ENCODE measurements at regions not wholly inside any gene's neighbourhood (a gene's known extent, or its start where the extent isn't known, plus 50 kb on each side); places are given as distances from the start of the nearest gene placed in this dataset.

DNA sequence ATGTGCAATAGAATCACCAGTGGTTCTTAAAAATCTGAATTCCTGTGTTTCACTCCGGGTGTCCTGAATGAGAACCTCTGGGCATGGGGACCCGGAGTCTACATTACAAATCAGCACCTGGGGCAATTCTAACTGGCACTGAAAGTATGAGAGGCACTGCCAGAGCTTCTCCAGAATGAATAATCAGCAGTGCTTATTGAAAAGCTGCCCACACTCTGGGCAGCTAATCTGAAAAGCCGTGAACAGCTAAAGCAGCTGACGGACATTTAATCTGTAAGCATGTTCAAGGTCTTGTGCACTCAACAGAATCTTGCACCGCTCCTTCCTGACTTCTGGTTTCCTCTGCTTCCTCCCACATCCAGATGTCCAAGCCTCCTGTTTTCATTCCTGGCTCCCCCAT is 113.3 kb upstream of the KIF5B start:
- no peak for DNase-seq (ENCODE audit: low spot score)

DNA sequence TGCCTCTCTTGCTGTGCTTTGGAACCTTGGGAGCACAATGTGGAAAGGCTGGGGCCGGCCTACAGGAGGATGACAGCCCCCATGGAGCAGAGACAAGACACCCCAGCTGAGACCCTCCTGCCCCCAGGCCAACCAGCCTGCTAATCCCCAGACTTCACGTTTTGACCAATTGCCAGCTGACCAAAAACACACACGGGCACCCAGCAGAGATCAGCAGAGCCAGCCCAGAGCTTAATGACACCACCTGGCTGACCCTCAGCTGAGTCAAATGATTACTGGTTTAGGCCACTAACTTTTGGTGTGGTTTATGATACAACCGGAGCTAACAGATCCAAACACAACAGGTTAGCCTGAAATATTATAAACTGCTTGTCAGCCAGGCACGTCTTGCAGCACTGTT is 111.2 kb upstream of the KIF5B start:
- DNase-seq (ENCODE audit: low spot score) = no peak

DNA sequence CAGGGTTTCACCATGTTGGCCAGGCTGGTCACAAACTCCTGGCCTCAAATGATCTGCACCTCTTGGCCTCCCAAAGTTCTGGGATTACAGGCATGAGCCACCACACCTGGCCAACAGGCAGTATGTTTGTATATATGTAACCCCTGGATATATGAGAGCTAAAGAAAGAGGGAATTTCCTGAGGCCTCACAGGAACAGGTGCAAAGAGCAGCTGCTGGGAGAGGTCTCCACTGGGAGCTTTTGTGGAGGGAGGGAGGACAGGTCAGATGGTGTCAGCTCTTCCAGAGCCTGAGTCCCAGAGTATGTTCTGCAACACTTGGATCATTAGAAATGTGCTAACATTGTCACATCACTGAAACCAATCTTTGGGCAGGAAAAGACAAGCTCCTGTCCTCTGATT is 110.1 kb upstream of the KIF5B start:
- no peak for DNase-seq (ENCODE audit: low spot score)

DNA sequence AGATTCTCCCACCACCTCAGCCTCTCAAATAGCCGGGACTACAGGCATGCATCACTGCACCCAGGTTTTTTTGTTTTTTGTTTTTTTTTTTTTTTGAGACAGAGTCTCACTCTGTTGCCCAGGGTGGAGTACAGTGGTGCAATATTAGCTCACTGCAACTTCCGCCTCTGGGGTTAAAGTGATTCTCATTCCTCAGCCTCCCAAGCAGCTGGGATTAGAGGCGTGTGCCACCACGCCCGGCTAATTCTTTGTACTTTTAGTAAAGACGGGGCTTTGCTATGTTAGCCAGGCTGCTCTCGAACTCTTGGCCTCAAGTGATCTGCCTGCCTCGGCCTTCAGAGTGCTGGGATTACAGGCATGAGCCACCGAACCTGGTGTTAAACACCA is 107.5 kb upstream of the KIF5B start:
- no peak for DNase-seq (ENCODE audit: low spot score)

DNA sequence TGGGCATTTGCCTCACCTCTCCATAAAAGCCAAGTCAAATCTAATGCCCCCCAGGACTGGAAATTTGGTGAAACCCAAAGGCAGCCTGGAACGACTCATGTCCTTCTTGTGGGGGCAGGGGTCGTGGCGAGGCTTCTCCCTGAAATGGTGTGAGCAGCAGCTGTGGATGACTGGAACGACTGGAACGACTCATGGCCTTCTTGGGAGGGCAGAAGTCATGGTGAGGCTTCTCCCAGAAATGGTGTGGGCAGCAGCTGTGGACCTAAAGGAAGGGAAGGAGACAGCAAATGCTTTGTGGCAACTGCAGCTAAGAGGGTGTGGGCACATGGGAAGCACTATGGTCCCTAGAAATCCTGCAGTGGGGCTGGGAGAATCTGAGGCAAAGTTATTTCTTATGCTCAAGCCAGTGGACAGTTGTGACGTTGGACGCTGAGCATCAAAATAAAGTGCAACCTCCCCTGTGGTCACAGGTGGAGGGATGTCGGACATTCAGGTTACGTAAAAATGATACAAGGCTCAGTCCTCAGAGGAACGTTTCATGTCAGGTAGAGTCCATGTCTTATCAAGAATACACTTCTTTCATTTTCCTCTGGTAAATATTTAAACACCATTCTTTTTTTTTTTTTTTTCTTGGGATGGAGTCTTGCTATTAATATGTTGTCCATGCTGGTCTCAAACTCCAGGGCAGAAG is 107.0 kb upstream of the KIF5B start:
- DNase-seq (ENCODE audit: low spot score) = no peak

DNA sequence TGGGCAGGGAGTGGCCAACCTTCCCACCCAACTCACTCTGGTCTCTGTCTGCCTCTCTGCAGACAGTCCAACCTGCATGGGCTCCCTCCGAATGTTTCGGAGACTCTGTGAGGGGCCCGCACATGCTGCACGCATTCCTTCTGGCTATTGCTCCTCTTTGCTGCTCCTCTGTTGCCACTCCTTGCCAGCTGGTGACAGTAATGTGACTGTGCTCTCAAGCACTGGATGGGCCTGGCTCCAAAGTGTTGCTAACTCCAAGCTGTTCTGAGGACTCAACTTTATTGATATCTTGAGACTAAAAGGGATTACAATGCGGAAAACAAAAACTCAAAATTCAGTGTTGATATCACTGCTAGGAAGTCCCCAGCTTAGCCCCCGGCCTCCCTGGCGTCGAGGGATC is 105.4 kb upstream of the KIF5B start:
- DNase-seq (ENCODE audit: low spot score) = no peak

DNA sequence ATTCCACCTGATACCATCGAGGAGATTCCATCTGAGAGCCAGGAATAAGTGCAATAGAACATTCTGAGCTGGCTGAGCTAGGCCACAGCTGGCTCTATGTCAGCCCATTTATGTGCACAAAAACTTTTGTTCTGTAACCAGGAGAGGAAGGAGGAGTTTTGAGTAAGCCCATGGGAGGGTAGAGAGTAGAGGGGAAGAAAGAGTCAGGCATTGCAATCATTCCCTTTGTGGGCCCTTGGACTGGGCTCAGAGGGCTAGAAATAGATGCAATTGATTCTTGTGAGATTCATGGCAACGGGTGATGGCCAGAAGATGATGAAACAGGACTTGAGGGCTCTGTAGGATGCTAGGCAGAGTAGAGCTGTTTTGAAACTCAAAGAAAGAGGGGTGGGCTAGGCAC is 104.6 kb upstream of the KIF5B start:
- no peak for DNase-seq (ENCODE audit: low spot score)

DNA sequence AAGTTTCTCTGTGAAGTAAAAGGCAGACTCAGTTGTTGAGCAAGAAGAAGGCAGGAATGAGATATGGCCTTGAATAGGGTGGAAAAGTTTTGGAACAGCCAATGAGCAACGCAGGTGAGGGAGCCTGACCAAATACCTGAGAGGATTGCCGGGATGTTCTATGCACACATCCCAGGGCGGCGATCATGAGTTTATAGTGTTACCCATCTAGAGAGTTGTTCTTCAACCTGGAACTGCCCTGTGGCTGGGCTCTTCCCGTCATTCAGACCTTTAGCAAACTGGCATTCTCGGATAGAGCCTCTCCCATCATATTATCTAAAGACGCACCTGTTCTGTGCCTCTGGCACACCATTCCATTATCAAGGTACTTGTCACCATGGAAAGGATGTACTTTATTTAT is 103.0 kb upstream of the KIF5B start:
- no peak for DNase-seq (ENCODE audit: low spot score)

DNA sequence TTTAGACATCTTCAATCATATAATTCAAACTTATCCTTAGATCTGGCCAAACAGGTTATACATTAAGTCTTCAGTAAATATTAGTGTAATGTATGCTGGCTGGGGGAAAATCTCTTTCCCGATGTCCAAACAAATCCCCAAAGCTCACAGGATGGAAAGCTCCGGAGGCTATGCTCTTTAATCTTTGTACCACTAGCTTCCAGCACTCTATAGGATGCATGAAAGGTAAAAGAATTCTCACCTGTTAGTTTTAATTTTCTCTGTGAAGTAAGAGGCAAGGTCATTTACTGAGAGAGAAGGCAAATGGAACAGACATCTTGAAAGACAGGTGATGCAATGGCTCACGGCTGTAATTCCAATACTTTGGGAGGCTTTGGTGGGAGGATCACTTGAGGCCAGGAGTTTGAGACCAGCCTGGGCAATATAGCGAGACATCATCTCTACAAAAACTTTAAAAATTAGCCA is 99.8 kb upstream of the KIF5B start:
- no peak for DNase-seq (ENCODE audit: low spot score)

DNA sequence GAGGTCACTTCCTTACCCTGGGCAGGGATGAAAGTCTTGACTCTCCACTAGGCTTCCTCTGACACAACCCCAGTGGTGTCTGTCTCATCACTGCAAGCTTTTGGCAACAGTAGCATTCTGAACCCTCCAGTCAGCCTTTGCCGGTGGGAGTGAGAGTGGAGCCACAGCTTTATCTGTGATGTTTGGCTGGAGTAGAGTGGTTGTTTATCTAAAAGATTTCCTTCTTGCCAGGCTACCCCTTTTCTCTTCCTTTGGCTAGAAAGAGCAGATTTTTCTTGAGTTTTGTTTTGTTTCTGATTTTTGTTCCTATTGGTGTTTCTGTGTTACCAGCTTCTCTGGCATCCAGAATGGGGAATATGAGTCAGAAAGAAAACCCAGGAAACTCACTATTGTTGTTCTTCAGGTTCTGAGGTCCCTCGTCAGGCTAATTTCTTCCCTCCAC is 98.9 kb upstream of the KIF5B start:
- DNase-seq (ENCODE audit: low spot score) = no peak

DNA sequence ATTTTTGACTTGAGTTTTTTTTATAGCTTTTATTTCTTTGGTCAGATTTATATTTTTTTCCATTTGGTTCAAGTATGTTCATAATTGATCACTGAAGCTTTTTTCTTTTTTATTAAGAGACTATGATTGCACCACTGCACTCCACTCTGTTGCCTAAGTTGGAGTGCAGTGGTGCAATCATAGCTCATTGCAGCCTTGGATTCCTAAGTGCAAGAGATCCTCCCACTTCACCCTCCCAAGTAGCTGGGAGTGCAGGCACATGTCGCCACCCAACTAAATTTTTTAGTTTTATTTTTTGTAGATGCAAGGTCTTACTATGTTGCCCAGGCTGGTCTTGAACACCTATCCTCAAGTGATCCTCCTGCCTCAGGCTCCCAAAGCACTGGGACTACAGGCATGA is 97.7 kb upstream of the KIF5B start:
- no peak for DNase-seq (ENCODE audit: low spot score)

DNA sequence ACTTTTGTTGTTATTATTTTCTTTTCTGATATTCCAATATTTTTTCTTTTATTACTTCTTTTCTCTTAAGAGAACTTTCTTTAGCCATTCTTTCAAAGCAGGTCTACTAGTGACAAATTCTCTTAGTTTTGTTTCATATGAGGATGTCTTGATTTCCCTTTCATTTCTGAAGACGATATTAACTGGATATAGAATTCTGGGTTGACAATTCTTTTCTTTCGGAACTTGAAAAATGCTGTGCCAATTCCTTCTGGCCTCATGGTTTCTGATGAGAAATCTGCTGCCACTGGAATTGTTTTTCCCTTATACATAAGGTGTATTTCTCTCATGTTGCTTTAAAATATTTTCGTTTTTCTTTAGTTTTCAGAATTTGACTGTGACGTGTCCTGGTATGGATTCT is 97.0 kb upstream of the KIF5B start:
- no peak for DNase-seq (ENCODE audit: low spot score)

DNA sequence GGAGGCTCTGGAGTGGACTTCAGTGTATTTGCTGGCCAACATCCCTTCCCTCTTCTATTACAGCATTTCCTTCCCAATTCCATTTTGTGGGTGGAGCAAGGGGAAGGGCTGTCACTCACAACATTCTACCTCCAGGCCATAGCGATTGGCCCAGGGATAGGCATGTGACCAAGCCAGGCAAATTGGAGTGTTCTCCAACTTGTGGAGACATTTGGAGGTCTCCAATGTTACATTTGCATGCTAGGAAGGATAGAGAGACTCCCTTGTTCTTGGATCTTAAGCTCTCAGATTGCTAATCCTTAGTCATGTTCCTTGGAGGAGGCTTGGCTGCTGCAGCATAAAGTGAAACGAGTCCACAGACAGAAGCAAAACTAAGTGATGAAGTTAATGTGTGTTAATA is 95.6 kb upstream of the KIF5B start:
- no peak for DNase-seq (ENCODE audit: low spot score)

DNA sequence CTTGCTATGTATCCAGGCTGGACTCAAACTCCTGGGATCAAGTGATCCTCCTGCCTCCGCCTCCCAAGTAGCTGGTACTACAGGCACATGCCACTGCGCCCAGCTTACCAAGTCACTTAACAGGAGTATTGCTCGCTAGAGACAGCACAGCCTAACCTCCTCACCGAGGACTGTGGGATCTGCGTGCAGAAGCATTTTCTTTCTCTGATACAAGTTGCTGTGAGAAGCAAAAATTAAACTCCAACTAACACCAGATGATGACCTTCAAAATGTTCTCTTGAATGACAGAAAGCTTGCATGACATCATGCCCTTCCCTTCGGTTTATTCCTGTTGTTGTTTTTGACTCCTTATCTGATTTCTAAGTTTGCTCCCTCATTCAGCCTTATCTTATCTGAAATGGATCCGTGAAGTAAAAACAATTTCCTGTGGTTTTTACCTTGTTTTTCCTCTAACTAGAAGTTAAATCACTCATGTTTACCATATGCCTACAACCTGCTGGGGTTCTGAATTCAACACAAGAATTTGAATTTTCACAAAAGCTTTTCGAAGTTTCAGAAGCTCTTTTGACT is 94.4 kb upstream of the KIF5B start:
- DNase-seq (ENCODE audit: low spot score) = no peak

DNA sequence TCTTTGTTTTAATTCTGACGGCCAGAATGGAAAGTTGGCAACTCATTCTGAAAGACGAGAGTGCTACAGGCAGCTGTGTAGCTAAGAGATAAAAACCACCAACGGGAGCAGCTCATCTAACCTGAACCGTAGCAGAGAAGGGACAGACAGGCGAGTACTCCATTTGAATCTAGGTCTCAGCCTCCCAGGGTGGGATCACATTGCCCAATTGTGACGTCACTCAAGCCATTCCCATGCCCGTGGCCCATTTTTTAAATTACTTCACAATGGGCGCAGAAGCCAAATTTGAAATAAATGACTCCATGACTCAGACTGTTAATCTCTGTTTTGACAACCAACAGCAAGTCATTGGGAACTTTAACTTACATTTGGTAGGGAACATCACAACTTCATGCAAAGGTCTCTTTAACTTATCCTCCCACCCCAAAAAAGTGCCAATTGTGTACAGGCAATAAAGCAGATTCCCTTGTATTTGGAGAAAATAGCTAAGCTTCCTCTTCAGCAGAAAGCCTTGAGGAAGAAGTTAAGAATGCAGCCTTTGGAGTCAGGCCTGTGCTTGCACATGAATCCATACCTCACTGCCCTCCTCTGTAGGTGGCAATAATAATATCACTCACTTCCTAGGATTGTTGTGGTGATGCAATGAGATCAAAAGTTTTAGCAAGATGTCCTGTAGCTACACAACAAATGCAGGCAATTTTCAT is 93.2 kb upstream of the KIF5B start:
- DNase-seq (ENCODE audit: low spot score) = no peak

DNA sequence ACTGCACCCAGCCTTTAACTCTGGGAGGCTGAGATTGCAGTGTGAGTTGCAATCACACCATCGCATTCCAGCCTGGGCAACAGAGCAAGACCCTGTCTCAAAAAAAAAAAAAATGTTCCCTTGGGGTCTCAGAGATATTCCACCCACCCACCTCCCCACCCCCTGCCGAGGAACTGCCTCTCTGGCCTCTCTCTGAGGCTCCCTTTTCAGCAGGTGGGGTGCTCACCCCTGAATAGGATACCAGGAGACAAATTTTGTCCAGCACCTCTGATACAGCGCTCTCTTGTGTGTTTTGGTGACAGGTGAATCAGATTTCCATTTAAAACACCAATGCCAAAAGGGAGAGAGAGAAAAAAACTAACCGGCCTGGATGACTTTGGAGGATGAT is 92.6 kb upstream of the KIF5B start:
- DNase-seq (ENCODE audit: low spot score) = no peak

DNA sequence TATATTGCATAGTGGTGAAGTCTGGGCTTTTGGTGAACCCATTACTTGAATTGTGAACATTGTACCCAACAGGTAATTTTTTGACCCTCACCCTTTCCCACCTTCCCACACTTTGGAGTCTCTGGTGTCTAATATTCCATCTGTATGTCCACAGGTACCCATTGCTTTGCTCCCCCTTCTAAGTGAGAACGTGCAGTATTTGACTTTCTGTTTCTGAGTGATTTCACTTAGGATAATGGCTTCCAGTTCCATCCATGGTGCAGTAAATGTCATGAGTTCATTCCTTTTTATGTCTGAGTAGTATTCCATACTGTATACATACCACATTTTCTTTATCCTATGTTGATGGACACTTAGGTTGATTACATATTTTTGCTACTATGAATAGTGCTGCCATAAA is 91.5 kb upstream of the KIF5B start:
- no peak for DNase-seq (ENCODE audit: low spot score)

DNA sequence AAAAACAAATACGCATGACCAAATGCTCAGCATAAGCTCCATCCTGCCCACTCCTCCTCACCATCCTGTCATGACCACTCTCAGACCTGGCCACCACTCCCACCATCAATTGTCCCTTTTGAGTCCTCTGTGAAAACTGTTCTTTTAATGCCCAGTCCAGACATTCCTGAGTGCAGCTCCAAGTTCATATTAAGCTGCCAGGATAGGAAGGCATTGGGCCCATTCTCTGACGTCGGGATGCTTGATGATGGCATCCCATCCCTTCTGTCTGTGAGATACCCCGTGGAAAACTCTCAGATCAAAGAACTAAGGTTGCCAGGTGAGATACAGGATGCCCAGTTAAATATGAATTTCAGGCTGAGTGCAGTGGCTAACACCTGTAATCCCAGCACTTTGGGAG is 89.9 kb upstream of the KIF5B start:
- no peak for DNase-seq (ENCODE audit: low spot score)

DNA sequence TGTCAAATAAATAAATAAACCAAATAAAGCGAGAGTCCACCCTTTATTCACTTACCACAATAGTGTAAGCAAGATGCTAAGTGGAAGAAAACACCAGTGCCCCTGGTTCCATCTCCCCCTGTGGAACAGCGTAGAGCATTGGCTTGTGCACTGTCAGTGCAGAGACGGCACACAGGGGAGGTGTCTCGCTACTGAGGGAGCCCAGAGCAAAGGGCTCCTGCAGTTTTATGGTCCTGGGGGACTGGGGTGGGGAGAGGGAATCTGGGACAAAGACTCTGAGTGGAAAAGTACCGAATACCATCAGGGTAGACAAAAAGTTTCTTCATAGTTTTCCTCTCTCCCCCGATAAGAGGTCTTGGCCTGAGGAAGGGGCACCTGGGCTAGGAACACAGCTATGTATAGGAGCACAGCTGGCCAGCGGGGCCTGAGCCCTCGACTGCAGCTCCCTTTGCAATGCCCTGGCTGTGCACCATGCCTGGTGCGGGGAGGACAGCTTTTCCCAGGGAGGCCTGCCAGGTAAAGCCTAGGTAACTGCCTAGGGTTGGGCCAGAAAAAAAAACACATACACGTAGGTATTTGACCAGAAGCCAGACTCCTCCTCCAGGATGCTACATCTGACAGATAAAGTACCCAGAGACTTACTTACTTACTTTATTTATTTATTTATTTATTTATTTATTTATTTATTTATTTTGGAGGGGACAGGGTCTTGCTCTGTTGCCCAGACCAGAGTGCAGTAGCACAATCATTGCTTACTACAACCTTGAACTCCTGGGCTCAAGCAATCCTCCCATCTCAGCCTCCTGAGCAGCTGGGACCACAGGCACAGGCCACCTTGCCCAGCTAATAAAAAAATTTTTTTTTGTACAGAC is 88.8 kb upstream of the KIF5B start:
- DNase-seq (ENCODE audit: low spot score) = no peak

DNA sequence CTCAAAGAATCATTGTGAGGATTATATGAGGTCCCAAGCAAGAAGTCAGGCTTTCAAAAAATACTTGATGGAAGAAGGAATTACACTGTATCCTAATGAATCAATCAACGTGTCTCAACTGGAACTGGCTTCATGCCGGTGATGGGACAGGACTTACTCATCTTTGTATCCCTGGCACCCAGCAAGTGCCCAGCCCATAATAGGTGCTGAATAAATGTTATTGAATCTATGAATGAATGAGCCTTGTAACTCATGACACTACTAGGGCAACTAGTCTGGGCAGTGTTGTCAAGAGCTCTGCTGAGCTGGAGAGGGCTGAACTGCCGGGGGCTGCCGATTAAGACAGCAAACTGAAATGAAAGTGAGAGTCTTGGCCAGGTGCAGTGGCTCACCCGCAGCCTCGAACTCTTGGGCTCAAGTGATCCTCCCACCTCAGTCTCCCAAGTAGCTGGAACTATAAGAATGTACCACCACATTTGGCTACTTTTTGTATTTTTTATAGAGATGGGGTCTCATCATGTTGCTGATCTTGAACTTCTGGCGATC is 87.2 kb upstream of the KIF5B start:
- DNase-seq (ENCODE audit: low spot score) = no peak

DNA sequence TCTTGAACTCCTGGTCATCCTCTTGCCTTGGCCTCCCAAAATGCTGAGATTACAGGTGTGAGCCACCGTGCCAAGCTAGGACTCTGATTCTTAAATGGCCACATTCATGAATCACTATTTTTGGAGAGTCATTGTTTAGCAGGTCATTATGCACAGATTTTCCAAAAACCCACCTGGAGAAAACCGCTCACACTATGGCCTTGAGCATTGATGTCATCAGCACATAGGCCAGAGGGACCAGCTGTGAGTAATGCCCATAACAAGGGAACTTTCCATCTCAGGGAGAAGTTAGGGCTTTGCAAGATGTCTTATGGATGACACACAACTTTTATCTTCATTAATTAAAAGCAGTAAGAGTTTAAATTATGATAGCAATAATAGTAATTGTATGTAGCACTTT is 86.4 kb upstream of the KIF5B start:
- no peak for DNase-seq (ENCODE audit: low spot score)

DNA sequence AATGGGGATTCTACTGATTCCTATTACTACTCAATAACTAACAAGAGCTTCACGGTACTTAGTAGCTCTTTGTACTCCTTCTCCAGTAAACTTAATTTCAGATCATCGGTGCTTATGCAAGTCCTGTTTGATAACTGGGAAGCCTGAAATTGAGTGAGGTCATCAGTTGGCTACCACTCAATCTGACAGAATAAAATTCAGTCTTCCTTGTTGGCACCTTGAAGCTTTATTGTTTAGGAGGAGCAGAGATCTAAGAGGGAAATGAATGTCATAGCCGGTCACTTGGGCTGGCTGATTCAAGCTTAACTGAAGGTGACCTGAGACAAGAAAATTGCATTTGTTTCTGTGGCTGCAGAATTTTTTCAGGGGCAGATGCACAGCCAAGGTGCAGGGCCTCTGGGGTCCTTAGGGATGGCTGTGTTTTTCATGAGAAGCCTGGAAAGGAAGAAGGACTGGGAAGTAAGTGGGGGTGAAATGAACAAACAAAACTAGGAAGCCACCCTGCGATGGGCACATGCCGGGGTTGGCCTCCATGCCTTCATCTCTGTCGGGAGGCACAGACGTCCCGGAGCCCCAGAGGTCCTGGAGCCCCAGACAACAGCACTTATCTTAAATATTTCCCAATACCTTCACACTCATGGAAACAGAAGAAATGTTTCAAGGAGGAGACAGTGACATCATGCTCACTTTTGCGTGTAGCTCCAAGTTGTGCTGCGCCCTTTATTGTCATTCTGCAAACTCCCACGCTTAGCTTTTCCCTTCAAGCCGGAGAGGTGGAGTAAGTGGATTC is 85.0 kb upstream of the KIF5B start:
- no peak for DNase-seq (ENCODE audit: low spot score)
